Neural cell (in vitro differentiated cells): ENCODE measurements at regions not wholly inside any gene's neighbourhood (a gene's known extent, or its start where the extent isn't known, plus 50 kb on each side); places are given as distances from the start of the nearest gene placed in this dataset.

Experiments
- H2AFZ ChIP-seq: fragments of 200-600, 300-800 bp; sonication (generic), shearing (Covaris generic); 2 replicates; pipeline ENCODE4 v1.6.0; 2014; ENCODE audit warnings: low read depth, mild to moderate bottlenecking, antibody characterized with exemption, low read length, moderate library complexity
- H3F3A ChIP-seq: fragments of 200-600 bp; shearing (Covaris generic); 2 replicates; pipeline ENCODE4 v1.6.1; 2016; ENCODE audit warnings: mild to moderate bottlenecking, moderate library complexity, mixed read lengths, antibody characterized with exemption, low read length; ENCODE audit not compliant: insufficient read depth, poor library complexity, severe bottlenecking
- H3K27ac ChIP-seq: fragments of 200-600, 300-800 bp; sonication (generic), shearing (Covaris generic); 2 replicates; pipeline ENCODE4 v1.5.1; 2014; ENCODE audit warnings: mild to moderate bottlenecking, low read length, moderate library complexity
- H3K27me3 ChIP-seq: fragments of 300-800, 200-600 bp; sonication (generic), shearing (Covaris generic); 2 replicates; pipeline ENCODE4 v1.6.0; 2014; ENCODE audit warnings: mild to moderate bottlenecking, low read depth, low read length, moderate library complexity; ENCODE audit not compliant: insufficient read depth
- H3K36me3 ChIP-seq: fragments of 300-800, 200-600 bp; sonication (generic), shearing (Covaris generic); 2 replicates; pipeline ENCODE4 v1.5.1; 2014; ENCODE audit warnings: mild to moderate bottlenecking, antibody characterized with exemption, low read length, moderate library complexity; ENCODE audit not compliant: insufficient read depth
- H3K4me2 ChIP-seq: fragments of 300-800, 200-600 bp; sonication (generic), shearing (Covaris generic); 2 replicates; pipeline ENCODE4 v1.6.0; 2014; ENCODE audit warnings: mild to moderate bottlenecking, low read length
- H3K4me3 ChIP-seq: fragments of 300-800, 200-600 bp; sonication (generic), shearing (Covaris generic); 2 replicates; pipeline ENCODE4 v1.5.1; 2014; ENCODE audit warnings: mild to moderate bottlenecking, low read length, moderate library complexity
- H3K79me2 ChIP-seq: fragments of 200-600 bp; shearing (Covaris generic); replicated peaks from 2 replicates; pipeline ENCODE4 v1.6.0; 2014; ENCODE audit warnings: mild to moderate bottlenecking, low read length, moderate library complexity; ENCODE audit not compliant: insufficient read depth
- H3K9ac ChIP-seq: fragments of 300-800, 200-600 bp; sonication (generic), shearing (Covaris generic); 2 replicates; pipeline ENCODE4 v1.6.1; 2016; ENCODE audit warnings: mild to moderate bottlenecking, low read length, mixed read lengths
- H3K9me2 ChIP-seq: fragments of 200-600 bp; shearing (Covaris generic); 2 replicates; pipeline ENCODE4 v1.6.1; 2016; ENCODE audit warnings: mild to moderate bottlenecking, low read length, mixed read lengths; ENCODE audit not compliant: insufficient read depth
- H3K9me3 ChIP-seq: fragments of 200-600, 300-800 bp; sonication (generic), shearing (Covaris generic); 2 replicates; pipeline ENCODE4 v1.6.1; 2016; ENCODE audit warnings: mild to moderate bottlenecking, mixed run types, low read length, moderate library complexity, mixed read lengths
- H4K20me1 ChIP-seq: fragments of 200-600 bp; shearing (Covaris generic); 2 replicates; pipeline ENCODE4 v1.6.1; 2016; ENCODE audit warnings: mild to moderate bottlenecking, mixed run types; ENCODE audit not compliant: insufficient read depth
- CTCF ChIP-seq: fragments of 450-650 bp; IDR thresholded peaks from 2 replicates; pipeline ENCODE4 v1.5.1; 2014; ENCODE audit warnings: antibody characterized with exemption, mild to moderate bottlenecking, moderate library complexity; ENCODE audit not compliant: poor library complexity, severe bottlenecking
- EP300 ChIP-seq: fragments of 450-650 bp; conservative IDR thresholded peaks from 2 replicates; pipeline ENCODE4 v1.6.1; 2014; ENCODE audit warnings: antibody characterized with exemption, mild to moderate bottlenecking, moderate library complexity; ENCODE audit not compliant: poor library complexity, severe bottlenecking
- EZH2 ChIP-seq: fragments of 200-600, 300-800 bp; shearing (Covaris generic), sonication (generic); IDR thresholded peaks from 2 replicates; pipeline ENCODE4 v1.6.1; 2014; ENCODE audit warnings: antibody characterized with exemption, low read length, borderline replicate concordance, mild to moderate bottlenecking; ENCODE audit not compliant: insufficient read depth, poor library complexity, severe bottlenecking
- MXI1 ChIP-seq: fragments of 450-650 bp; conservative IDR thresholded peaks from 2 replicates; pipeline ENCODE4 v1.6.1; 2014; ENCODE audit warnings: antibody characterized with exemption, mild to moderate bottlenecking; ENCODE audit not compliant: poor library complexity, severe bottlenecking
- POLR2AphosphoS5 ChIP-seq: IDR thresholded peaks from 2 replicates; pipeline ENCODE4 v1.6.1; 2012
- RAD21 ChIP-seq: fragments of 450-650 bp; conservative IDR thresholded peaks from 2 replicates; pipeline ENCODE4 v1.6.1; 2014; ENCODE audit warnings: antibody characterized with exemption, mild to moderate bottlenecking, moderate library complexity
- REST ChIP-seq: IDR thresholded peaks from 2 replicates; pipeline ENCODE4 v1.6.1; 2012; ENCODE audit warnings: borderline replicate concordance
- SMC3 ChIP-seq: fragments of 450-650 bp; conservative IDR thresholded peaks from 2 replicates; pipeline ENCODE4 v1.6.1; 2014; ENCODE audit warnings: antibody characterized with exemption, mild to moderate bottlenecking, moderate library complexity; ENCODE audit not compliant: poor library complexity
- TAF1 ChIP-seq: IDR thresholded peaks from 2 replicates; pipeline ENCODE4 v1.6.1; 2012; ENCODE audit warnings: low read depth

- Histone ChIP-seq H2AFZ (no peak overlapping the region), H3K9ac (no peak overlapping the region)
These were observed 108.8 kb downstream of the DDIT4L start for GRCh38 chr4:100081491-100081890.

GRCh38 chr4:100079264-100079663, 111.0 kb downstream of the DDIT4L start:
- no peaks in the 10 kb centered on the region for H3K27me3 ChIP-seq
- no peaks in the 10 kb centered on the region for H3K36me3 ChIP-seq
- no peaks in the 10 kb centered on the region for H3K79me2 ChIP-seq
- no peak overlapping the region for H3K4me3 ChIP-seq
- H4K20me1 ChIP-seq = no peaks in the 10 kb centered on the region
- no peak overlapping the region for H3K27ac ChIP-seq
- H3K9ac ChIP-seq = no peak overlapping the region
- no peak overlapping the region for H2AFZ ChIP-seq
- H3K4me2 ChIP-seq = no peak overlapping the region
- H3K9me2 ChIP-seq = no peaks in the 10 kb centered on the region
- no peak for TF ChIP-seq SMC3
- no peak for TF ChIP-seq MXI1
- no peak for TF ChIP-seq RAD21
- no peaks in the 10 kb centered on the region for H3F3A ChIP-seq
- no peaks in the 10 kb centered on the region for H3K9me3 ChIP-seq

More at GRCh38 chr4:100081491-100081890, 108.8 kb downstream of the DDIT4L start:
- H3K9me3 ChIP-seq = peaks cover 2% of the 10 kb centered on the region
- H3K27me3 ChIP-seq = no peaks in the 10 kb centered on the region
- no peak for TF ChIP-seq POLR2AphosphoS5
- TF ChIP-seq RAD21 = no peak
- no peak for TF ChIP-seq CTCF
- no peak for TF ChIP-seq EP300
- no peak for TF ChIP-seq EZH2
- no peak for TF ChIP-seq SMC3
- no peak for TF ChIP-seq REST
- TF ChIP-seq MXI1 = no peak
- no peak for TF ChIP-seq TAF1
- no peaks in the 10 kb centered on the region for H3K79me2 ChIP-seq
- no peaks in the 10 kb centered on the region for H3F3A ChIP-seq
- no peaks in the 10 kb centered on the region for H3K36me3 ChIP-seq
- no peaks in the 10 kb centered on the region for H4K20me1 ChIP-seq
- H3K4me3 ChIP-seq = no peak overlapping the region
- H3K9me2 ChIP-seq = no peaks in the 10 kb centered on the region
- no peak overlapping the region for H3K4me2 ChIP-seq
- H3K27ac ChIP-seq = no peak overlapping the region

GRCh38 chr4:100076753-100077152, 113.5 kb downstream of the DDIT4L start:
- TF ChIP-seq EP300 (no peak), MXI1 (no peak), CTCF (no peak), POLR2AphosphoS5 (no peak), SMC3 (no peak), EZH2 (no peak), REST (no peak), TAF1 (no peak), RAD21 (no peak)
- Histone ChIP-seq H3K9ac (no peak overlapping the region), H3K4me2 (no peak overlapping the region), H3K79me2 (no peaks in the 10 kb centered on the region), H3K9me2 (no peaks in the 10 kb centered on the region), H3K36me3 (no peaks in the 10 kb centered on the region), H3K27me3 (no peaks in the 10 kb centered on the region), H4K20me1 (no peaks in the 10 kb centered on the region), H3K9me3 (no peaks in the 10 kb centered on the region), H3F3A (no peaks in the 10 kb centered on the region), H3K27ac (no peak overlapping the region), H2AFZ (no peak overlapping the region), H3K4me3 (no peak overlapping the region)
